Astrocyte of the spinal cord (primary cell): ENCODE measurements at regions not wholly inside any gene's neighbourhood (a gene's known extent, or its start where the extent isn't known, plus 50 kb on each side); places are given as distances from the start of the nearest gene placed in this dataset.

Source experiments
- DNase-seq: peaks from one replicate; pipeline ENCODE4 v3.0.0; 2011; ENCODE audit warnings: low read depth, low spot score
- H3K4me3 ChIP-seq: 2 replicates; pipeline ENCODE4 v1.5.1; 2011; ENCODE audit warnings: low read depth, mild to moderate bottlenecking, low read length, moderate library complexity
- in situ Hi-C: cut with HindIII; loops from 2 replicates; pipeline ENCODE4 v1.10.0; 2017; ENCODE audit warnings: low sequenced_read_pairs
- TF ChIP-seq, protein P1 (sequence below): IDR thresholded peaks from 2 replicates; pipeline ENCODE4 v1.5.1; 2012; ENCODE audit warnings: low read depth, mild to moderate bottlenecking, low read length, inconsistent platforms

DNA sequence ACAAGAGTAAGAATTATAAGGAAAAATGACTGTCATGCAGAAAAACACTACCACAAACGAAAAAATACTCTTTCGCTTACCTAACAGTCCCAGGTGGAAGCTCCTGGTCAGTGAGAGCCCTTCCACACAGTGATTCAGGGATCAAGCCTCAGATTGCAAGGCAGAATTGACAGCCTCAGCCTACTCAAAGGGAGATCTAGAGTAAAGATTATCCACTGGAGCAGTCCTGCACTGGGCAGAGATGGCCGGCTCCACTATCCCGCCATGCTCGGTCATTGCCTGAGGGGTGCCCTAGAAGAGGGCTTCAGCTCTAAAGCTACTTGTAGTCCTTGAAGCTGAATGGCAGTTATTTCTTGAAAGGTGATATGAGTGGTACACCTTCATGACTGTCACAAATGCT, 174.7 kb downstream of the TTC8 start:
- no peak overlapping the region for H3K4me3 ChIP-seq
- TF ChIP-seq, protein P1, sequence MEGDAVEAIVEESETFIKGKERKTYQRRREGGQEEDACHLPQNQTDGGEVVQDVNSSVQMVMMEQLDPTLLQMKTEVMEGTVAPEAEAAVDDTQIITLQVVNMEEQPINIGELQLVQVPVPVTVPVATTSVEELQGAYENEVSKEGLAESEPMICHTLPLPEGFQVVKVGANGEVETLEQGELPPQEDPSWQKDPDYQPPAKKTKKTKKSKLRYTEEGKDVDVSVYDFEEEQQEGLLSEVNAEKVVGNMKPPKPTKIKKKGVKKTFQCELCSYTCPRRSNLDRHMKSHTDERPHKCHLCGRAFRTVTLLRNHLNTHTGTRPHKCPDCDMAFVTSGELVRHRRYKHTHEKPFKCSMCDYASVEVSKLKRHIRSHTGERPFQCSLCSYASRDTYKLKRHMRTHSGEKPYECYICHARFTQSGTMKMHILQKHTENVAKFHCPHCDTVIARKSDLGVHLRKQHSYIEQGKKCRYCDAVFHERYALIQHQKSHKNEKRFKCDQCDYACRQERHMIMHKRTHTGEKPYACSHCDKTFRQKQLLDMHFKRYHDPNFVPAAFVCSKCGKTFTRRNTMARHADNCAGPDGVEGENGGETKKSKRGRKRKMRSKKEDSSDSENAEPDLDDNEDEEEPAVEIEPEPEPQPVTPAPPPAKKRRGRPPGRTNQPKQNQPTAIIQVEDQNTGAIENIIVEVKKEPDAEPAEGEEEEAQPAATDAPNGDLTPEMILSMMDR, result no peak
- in situ Hi-C loops, result no loop called here
- no peak for DNase-seq

DNA sequence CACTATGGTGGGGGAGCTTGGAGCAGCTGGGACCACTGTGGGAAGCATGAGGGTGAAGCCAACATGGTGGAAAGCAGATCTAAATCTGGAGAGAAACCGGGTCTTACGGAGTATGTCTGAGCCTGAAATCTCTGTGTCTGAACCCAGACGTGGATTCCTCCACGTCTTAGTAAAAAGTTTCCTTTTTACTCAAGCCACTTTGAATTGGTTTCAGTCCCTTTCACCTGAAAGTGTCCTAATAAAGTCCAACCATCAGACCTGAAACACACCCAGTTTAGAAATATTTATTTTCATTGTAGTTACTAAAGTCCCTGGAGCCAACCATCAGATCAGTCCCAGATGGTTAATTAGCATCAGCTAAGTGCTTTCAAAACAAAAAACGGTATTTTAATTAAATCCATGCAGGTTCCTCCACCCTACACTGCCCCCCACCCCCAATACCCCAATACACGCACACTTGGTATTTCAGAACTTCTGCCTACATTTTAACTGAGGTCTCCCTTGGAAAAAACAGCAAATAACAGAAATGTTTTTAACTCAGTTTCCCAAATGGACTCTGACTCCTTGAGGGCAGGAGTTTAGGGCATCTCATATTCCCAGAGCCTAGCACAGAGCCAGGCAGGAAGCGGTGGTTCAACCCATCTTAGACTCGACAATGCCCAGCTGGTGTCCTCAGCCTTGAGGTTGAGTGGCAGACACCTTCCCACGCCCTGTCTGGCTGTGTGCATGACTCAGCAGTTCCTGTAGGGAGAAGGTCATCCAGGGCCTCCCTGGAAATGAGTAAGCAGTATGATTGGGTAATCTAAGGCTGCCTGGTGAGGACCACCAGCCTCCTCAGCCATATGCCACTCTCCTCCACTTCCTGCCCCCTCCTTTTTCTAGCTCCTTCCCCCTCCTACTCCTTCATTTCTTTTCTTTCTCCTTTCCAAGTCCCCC, 175.8 kb downstream of the TTC8 start:
- in situ Hi-C loops, result no loop called here
- H3K4me3 ChIP-seq, result no peak overlapping the region
- TF ChIP-seq, protein P1, result no peak
- DNase-seq, result peak; percentile 89

DNA sequence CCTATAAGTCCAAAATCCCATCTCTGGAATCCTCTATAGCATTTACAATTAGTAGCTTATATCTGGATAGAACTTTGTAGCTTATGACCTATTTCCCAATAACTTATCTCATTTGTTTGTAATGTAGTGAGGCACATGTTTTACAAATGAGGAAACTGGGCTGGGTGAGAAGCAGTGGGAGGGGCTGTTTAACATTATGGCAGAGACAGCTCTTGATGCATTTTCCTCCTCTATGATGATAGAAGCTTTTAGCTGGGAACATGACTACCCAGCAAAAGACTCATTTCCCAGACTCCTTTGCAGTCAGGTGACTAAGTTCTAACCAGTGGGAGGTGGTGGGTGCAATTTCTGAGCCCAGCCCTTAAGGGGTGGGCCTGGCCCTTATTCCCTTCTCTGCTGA, 179.7 kb downstream of the TTC8 start:
- H3K4me3 ChIP-seq, result no peak overlapping the region
- in situ Hi-C loops, result no loop called here
- DNase-seq, result no peak
- TF ChIP-seq, protein P1, result no peak

DNA sequence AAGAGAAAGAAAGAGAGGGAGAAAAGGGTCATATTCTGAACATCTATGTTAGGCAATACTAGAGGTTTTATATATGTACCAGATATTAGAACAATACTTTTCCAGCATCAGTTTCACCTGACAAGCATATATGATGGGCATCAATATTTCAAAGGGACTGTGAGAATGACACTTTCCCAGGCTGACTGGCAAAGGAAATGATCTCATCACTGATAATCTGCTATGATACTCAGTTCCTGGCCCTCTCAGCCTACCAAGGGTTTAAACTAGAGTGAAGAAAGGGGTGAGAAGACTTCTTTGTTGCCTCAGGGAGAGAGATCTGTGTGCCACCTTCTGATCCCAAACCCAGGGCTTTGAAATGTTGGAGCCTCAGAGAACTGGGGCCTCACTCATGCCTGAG, 183.5 kb downstream of the TTC8 start:
- in situ Hi-C loops, result no loop called here
- no peak overlapping the region for H3K4me3 ChIP-seq
- no peak for DNase-seq
- TF ChIP-seq, protein P1, result no peak

DNA sequence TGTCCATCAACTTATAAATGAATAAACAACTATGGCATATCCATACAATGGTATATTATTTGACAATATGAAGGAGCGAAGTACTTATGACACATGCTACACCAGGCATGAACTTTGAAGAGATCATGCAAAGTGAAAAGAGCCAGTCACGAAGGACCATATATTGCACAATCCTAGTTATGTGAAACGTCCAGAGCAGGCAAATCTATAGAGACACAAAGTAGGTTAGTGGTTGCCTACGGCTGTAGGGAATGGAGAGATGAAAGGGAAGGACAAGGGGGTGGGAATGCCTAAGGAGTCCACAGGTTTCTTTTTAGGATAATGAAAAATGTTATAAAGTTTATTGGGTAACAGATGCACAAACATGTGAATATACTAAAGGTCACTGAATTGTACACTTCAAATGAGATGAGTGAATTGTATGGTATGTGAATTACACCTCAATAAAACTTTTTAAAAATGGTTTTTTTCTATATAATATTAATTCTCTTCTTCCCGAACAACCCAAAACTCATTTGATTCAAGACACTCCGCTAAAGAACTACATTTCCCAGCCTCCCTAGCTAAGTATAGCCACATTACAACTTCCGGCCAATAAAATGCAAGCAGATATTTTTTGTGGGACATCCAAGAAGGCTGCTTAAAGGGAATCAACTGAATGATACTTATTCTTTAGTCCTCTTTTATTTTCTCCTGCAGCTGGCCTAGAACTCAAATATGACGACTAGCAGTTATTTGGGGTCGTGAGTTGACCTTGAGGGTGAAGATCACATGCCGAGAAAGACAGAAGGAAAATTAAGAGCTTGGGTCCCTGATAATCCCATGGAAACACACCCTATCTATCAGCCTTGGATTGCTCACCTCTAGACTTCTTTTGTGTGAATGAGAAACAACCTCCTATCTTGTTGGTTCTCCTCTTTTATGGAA, 187.2 kb downstream of the TTC8 start:
- TF ChIP-seq, protein P1, result no peak
- H3K4me3 ChIP-seq, result no peak overlapping the region
- no peak for DNase-seq
- in situ Hi-C loops, result no loop called here

DNA sequence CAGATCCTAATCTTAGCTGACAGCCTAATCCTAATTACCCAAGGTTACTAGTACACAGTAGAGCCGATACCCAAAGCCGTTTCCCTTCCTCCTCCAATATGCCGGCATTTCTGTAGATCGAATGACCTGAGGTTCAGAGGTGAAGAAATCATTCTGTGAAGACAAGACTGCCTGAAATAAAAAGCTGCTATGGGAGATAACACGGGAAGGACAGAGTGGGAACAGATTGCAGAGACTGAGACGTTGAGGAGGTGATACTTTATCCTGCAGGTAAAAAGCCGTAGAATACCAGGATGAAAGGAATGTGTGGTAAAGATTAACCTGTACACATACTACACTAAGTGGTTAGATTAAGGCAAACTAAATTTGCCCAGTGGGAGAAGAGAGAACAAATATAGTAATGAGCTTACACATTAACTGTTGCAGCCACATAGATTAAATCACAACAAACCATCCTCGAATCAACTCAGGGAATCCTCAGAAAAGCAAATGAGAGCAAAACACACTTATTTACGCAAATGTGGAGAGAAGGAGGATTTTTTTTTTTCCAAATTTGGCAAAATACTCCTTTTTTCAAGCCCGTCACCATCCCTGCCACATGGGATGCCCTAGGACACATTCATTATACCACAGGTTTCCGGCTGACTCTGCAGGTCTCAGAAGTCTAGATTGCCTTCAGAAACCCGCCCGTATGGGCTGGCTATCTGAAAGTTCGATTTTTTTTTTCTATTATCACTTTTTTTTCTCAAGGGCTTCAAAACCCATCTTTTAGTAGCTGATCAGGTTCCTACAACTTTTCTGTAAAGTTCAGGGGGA, 188.0 kb downstream of the TTC8 start:
- no peak for DNase-seq
- in situ Hi-C loops, result no loop called here
- H3K4me3 ChIP-seq, result no peak overlapping the region
- TF ChIP-seq, protein P1, result no peak
